DLD1 (cell line): ENCODE measurements at regions not wholly inside any gene's neighbourhood (a gene's known extent, or its start where the extent isn't known, plus 50 kb on each side); places are given as distances from the start of the nearest gene placed in this dataset.

ENCODE experiments used
- in situ Hi-C: cut with HindIII; loops from 2 replicates; pipeline ENCODE4 v1.10.0; 2017; ENCODE audit warnings: low sequenced_read_pairs

DNA sequence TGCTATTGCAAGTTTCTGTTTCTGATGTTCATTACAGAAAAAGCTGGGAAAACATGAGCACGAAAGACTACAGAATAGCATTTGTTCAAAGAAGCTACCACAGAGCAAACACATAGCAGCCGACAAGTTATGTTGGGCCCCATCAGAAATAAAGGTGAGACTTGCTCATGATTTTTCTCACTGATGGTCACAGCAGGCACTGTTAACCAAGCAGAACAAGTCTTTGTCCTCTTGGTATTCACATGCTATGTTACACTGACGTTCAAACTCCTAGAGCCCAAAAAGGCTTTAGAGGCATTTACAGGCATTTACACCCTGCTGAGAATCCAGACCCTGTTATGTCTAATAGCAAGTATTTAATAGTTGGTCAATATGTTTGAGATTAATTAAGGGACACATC lies 235.0 kb upstream of the HNMT start:
- in situ Hi-C loops, result no loop called here

GRCh38 chr2:137737559-137737958 lies 226.7 kb upstream of the HNMT start:
- in situ Hi-C loops, result no loop called here

DNA sequence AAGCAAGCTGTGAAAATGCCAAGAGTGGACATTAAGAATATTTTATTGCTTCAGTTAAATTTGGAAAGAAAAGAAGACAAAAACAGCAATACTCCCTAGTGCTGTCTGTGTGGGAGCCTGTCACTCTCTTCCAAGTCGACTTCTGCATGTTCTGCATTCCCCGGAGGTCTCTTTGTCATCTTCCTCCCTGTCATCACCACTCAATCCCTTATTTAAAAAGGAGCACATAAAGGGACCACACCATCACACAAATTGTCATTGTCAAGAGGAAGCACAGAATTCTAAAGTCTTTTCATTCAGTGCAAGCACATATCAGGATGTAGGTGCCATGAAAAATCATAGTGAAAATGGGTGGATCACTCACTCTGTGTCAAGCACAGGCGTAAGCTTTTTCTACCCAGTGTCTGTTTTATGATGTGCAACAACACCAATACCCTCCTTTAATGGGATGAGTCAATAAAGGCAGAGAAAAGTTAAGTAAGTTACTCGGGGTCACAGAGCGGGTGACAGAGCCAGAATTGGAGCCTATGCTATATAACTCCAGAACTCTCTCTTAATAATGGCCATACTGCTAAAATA lies 222.4 kb upstream of the HNMT start:
- in situ Hi-C loops, result no loop called here

GRCh38 chr2:137747509-137747908 lies 216.8 kb upstream of the HNMT start:
- in situ Hi-C loops, result no loop called here

DNA sequence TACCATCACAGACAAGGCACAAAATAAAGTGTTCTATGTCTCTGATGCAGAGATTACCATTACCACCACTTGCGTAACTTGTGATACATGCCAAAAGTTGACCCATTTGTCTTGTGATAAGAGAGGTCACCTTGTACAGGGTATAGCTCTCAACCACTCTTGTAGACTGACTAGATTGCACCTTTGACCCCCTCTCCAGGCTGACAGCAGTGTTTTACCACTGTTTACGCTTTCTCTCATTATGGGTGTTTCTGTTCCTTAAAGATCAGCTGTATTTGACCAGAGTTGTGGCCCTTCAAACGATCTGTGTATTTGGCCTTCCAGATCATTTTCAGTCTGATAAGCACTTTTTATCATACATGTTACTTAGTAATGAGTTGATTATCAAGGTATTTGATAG lies 215.7 kb upstream of the HNMT start:
- in situ Hi-C loops, result no loop called here

DNA sequence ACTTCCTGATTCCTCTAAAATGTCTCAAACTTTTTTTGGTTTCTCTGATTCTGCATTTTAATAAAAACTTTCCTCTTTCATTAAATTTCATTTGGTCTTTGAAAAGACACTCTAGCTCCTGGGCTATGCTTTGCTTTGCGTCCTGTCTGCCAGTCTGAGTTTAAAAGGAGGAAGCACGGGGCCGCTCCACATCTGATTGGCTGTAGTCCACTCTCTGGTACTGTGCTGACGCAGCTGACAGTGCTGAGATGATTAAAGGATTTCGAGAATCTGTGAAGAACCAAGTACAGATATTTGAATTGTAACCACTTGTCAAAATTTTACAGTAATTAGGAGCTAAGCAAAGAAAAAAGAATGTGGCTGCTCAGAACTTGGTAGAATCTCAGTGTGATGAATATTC lies 199.6 kb upstream of the HNMT start:
- in situ Hi-C loops, result no loop called here

- in situ Hi-C loops, result no loop called here
Measured at GRCh38 chr2:137769406-137769805, 194.9 kb upstream of the HNMT start.

- in situ Hi-C loops, result no loop called here
Measured at GRCh38 chr2:137770166-137770565, 194.1 kb upstream of the HNMT start.

DNA sequence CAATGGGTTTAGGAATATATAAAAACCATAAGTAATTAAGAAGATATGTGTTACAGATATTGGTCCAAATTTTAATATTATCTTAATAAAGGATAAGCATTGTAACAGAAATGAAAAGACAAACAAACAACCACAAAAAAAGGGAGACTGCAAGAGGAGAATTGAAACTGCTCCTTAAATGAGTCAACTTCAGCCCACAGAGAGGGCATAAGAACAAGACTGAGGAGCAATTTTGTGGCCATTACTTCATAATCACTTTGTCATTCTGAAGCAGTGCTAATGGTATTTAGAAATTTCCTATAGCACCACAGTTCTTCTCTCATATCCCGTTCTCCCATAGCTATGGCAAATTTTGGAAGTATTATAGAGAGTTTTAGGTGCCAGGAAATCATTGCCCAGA lies 193.2 kb upstream of the HNMT start:
- in situ Hi-C loops, result no loop called here

- in situ Hi-C loops, result no loop called here
Measured at GRCh38 chr2:137772451-137772850, 191.8 kb upstream of the HNMT start.

- in situ Hi-C loops, result no loop called here
Measured at GRCh38 chr2:137775529-137775928, 188.7 kb upstream of the HNMT start.

DNA sequence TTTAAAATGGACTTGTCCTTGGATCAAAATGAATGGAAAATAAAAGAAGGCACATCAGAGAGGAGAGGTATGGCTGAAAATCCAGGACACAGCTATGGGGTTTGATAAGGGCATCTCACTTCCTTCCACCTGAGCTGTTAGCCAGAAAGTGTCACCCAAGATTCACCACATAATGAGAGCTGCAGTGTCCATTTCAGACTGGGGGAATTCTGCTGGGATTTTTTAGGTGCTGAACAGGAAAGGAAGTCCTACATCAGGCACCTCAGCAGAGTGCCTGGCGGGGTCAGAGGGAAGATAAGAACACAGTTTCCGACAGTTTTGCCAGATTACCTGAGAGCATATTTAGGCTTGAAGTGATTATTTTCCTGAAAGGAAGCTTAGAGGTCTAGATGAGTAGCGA lies 187.6 kb upstream of the HNMT start:
- in situ Hi-C loops, result no loop called here

DNA sequence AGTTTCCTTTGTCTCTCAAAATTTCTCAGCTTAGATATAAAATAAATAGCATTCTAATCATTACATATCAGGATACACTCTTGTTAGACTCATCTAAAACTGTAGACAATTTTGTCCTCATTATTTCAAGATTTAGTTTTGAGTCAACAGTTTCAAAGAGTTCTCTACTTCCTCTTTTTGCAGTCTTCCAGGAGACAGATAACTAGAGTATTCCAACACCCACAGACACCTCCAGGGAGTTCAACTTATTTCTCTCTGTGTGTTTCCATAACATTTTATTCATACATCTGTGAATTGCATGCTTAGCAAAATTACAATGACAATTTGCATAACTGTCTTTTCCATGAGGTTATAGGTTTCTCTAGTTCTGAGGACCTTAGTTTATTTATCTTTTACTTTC lies 166.6 kb upstream of the HNMT start:
- in situ Hi-C loops, result no loop called here

GRCh38 chr2:137799600-137799999 lies 164.7 kb upstream of the HNMT start:
- in situ Hi-C loops, result no loop called here

- in situ Hi-C loops, result no loop called here
Measured at GRCh38 chr2:137800386-137800785, 163.9 kb upstream of the HNMT start.

DNA sequence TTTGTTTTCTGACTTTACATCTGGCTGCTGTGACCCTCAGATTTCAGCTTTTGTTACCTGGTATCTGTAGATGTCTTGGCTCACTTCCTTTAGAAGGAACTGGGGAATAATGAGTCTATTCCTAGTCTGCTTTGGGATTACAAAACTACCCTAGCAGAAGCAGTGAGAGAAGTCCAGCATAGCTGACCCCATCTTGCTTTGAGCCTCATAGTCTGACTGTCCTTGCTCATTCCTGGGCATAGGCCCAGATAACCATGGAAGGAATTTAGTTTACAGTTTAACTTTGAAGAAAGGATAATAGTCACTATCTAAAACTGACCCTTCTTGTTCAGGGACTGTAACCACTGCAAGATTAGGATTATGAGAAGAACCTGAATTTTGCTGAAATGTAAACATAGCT lies 163.0 kb upstream of the HNMT start:
- in situ Hi-C loops, result no loop called here

- in situ Hi-C loops, result no loop called here
Measured at GRCh38 chr2:137802038-137802437, 162.2 kb upstream of the HNMT start.

- in situ Hi-C loops, result no loop called here
Measured at GRCh38 chr2:137806068-137806805, 158.0 kb upstream of the HNMT start.

- in situ Hi-C loops, result no loop called here
Measured at GRCh38 chr2:137809252-137809651, 155.0 kb upstream of the HNMT start.

GRCh38 chr2:137809837-137810236 lies 154.4 kb upstream of the HNMT start:
- in situ Hi-C loops, result no loop called here

DNA sequence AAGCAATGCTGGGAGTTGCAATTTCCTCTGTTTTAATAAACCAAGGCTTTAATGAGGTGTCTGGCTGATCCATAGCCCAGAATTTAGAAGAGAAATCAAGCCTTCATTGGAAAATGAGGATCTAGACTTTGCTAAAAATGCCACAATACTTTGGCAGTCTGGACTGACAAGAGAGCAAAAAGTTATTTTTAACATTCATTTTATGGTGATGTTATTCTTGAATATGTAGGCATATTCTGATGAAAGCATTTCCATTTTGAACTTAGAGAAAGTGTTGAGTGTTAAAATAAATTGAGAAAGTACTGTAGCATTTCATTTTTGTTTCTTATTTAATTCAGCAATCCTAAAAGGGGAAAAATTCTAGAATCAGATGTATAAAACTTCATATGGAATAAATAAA lies 151.8 kb upstream of the HNMT start:
- in situ Hi-C loops, result no loop called here

- in situ Hi-C loops, result no loop called here
Measured at GRCh38 chr2:137813176-137813575, 151.1 kb upstream of the HNMT start.

DNA sequence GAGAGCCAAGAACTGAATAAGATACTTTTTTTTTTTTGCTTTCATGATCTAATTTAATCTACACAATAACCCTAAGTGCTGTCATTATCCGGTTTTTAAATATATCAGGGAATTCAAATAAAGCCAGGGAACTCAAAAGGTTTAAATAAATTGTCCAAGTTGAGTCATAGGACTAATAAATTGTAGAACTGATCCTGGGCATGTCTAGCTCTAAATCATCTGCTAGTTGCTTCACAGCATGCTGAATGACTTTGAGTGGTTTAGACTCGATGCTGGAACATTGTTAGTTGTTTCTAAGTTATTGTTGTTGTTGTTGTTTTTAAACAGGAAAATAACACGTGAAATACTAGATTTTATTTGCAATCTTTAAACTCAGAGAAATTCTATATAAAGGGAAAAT lies 147.2 kb upstream of the HNMT start:
- in situ Hi-C loops, result no loop called here
